GM19397 (cell line): ENCODE measurements at regions not wholly inside any gene's neighbourhood (a gene's known extent, or its start where the extent isn't known, plus 50 kb on each side); places are given as distances from the start of the nearest gene placed in this dataset.
"Not testable (repeated sequence)": the region's sequence is repeated elsewhere in the genome, so short reads cannot be mapped to it uniquely, and the experiment has no call there.

ENCODE experiments used
- ATAC-seq: cut with Tn5 transposase; IDR thresholded peaks from one replicate; pipeline ENCODE4 v1.9.1; 2021; ENCODE audit warnings: mild to moderate bottlenecking, moderate library complexity; ENCODE audit not compliant: unreplicated experiment

DNA sequence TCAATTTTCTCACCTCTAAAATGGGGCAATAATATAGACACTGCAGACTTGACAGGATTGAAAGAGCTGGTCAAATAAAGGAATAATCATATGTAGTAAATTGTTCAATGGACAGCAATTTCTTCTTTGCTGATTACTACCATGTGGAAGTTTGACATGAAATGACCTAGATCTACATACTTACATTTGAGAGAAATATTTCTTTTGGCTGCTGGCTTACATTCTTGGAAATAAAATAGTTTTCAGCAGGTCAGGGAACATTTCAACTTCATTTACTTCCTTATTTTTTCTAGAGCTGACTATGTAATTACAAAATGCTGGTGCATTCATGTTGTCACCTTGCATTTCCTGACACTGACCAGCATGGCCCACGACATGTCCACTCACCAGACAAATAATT lies 294.6 kb upstream of the MIR17HG start:
- no peak for ATAC-seq

DNA sequence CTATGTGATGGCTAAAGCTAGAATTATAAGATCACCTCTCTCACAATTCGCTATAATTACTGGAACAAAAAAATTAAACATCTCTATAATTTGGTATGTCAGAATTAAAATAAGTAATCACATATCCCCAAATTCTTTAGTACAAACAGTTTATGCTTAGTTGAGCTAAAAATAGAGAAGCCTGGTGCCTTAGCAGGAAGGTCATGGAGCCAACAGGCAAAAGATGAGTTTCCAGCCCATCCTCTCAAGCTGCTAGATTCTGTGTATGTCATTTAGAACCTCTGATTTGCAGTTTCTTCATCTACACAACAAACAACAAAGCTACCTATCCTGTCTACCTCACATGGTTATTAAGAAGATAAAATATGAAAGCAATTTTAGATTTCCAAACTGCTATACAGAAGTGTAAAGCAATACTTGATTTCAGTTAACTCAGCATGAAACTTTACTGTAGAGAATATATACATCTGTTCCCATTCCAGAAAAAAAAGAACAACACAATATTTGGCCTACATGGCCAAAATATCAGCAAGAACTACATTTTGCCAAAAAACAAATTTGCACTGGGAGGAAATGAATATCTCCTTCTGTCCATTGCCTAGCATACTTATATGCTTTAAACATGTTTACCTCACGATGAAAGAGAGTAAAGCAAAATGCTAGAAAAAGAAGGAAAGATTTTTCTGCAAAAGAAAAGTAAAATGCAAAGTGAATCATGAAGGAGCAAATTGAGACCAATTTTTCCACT lies 294.0 kb upstream of the MIR17HG start:
- no peak for ATAC-seq

DNA sequence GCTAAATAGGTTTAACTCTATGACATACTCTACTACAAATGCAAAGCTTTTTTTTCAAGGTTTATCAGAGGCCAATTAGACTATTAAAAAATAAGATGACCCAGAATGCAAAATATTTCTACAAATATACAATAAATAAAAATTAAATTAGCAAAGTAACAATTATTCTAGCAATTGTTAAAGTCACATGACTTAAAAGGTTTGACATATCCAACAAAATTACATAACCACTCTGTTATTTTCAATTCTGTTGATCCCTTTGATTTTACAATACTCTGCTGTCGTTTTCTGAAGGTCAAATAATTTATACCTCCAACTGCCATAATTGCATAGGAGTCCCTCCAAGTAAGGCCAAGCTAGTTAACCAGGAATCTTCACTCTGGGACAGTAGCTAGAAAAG lies 292.6 kb upstream of the MIR17HG start:
- no peak for ATAC-seq

DNA sequence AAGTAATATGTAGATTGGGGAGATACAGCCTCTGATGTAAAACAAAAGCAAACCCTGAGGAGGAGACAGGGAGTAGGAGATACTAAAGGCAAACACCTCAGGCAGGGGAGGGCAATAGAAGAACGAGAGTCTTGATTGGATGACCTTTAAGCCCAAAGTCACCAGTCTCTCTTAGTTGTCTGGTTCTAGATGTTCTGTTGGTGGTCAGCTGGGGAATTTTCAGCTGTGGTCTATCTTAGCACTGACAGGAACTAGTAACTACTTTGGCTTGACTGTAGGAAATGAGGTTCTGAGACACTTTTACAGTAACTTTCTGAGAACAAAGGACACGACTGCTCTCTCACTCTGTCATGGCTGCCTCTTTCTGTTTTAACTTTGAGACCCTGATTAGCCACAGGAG lies 290.7 kb upstream of the MIR17HG start:
- peak; percentile 82 for ATAC-seq

DNA sequence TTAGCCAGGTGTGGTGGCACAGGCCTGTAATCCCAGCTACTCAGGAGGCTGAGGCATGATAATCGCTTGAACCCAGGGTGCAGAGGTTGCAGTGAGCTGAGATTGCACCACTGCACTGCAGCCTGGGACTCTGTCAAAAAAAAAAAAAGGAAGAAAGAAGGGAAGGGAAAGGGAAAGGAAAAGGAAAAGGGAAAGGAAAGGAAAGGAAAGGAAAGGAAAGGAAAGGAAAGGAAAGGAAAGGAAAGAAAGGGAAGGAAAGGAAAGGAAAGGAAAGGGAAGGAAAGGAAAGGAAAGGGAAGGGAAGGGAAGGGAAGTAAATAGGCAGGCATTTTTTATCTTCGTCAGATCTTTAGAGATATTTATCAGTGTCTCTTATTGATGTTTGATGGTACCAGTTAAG lies 290.0 kb upstream of the MIR17HG start:
- not testable (repeated sequence) for ATAC-seq

DNA sequence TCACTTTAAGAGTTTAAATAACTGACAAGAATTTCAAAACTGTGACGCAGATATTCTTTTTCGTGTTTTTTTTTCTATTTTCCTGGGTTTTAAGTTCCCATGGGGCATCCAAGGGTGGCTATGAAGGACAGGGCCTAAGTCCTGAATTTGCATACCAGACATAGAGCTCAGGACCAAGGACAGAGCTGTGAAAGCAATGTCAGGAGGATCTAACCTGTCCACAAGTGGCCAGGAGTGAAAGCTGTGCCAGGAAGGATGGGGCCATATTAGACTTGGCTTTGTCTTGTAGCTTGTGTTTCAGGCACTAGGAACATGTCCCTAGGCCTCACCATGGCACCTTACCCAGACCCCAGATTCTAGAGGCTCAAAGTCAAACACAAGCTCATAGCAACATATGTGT lies 289.4 kb upstream of the MIR17HG start:
- ATAC-seq, result no peak

DNA sequence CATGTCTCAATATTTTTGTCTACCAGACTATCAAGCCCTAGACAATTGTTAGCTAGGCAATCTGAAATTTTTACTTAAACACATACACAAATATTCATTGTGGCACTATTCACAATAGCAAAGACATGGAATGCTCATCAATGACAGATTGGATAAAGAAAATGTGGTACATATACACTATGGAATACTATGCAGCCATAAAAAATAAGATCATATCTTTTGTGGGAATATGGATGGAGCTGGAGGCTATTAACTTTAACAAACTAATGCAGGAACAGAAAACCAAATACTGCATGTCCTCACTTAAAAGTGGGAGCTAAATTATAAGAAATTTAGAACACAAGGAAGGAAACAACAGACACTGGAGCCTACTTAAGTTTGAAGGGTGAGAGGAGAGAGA lies 288.6 kb upstream of the MIR17HG start:
- ATAC-seq, result no peak

DNA sequence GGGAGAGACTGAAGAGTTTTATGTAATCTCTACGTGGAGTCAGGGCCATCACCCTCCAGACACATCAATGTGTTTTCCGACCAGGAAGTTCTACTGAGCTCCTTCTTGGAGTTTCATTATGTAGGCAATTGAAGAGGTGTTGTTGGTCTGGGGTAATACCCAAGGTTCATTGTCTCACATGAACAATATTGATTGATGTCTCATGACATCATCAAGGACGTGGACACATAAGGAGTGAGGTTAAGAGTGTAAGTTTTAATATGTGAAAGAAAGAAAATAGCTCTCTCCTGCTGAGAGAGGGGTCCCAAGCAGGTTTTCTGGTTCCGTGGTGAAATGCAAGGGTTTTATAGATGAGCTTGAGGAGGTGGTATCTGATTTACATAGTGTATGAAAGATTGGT lies 280.7 kb upstream of the MIR17HG start:
- no peak for ATAC-seq

DNA sequence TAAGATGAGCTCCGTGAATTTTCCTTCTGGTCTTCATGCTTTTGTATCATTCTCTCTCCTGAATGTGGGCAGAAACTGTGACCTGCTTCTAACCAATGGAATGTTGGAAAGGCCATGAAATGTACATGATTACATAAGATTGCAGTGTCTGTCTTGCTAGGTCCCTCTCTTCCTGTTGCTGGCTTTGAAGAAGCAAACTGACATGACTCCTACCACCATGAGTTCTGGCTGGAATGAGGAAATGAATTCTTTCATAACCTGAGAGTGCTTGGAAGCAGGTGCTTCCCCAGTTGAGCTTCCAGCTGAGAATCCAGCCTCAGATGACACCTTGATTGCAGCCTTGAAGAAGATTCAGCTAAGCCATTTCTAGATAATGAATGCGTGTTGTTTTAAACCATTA lies 275.0 kb upstream of the MIR17HG start:
- ATAC-seq, result no peak

DNA sequence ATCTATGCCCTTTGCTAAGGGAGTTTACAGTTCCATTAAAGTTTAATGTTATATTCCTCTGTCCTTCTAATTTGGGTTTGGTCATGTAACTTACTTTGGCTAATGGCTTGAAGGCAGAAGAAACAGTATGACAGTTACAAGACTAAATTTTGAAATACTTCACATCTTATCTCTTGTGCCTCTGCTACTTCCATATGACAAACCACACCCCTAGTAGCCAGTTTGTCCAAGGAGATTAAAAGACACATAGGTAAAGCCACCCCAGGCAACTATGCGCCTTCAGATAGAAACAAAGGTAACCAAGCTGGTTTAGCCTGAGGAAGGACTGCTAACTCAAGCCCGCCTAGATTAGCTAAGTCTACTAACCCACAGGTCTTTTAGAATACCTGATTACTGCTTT lies 273.4 kb upstream of the MIR17HG start:
- no peak for ATAC-seq

DNA sequence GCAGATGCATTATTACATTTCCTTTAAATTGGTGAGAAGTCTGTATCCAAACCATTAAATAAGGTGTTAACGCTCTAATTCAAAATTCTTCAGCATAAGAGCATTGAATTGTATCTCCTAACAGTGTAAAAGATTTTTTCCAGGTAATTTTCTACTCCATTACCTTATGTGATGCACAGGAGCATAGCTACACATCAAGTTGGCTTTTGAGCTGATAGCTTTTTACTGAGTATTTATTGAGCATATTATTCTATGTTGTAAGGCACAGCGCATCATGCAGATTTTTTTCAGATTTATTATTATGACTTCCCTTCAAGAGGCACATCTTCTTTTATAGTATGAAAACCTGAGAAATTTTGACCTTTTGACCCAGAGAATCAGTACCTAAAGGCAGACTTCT lies 270.7 kb upstream of the MIR17HG start:
- no peak for ATAC-seq

DNA sequence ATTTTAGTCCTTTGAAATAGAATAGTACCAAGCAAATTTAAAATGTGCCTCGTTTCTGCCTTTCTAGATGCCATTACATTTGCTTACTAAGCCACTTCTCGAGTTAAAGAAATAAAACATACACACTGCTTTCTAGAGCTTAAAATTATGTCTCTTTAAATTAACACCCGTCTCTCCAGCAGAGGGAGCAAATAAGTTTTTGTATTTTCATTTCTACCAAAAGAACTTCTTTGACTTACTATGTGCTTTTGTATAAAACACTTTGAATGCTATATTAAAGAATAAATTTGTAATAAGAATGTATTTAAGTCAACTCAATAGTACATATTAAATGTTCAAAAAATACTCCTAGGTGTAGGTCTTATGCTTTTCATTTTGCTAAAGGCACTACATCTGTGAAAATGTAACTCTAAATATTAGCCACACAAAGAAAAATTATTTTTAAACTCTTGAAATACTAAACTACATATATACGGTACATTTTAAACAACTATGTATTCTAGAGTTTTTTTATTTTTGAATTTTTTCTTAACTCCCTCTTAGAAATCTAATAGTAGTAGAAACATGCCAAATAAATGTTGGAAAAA lies 269.3 kb upstream of the MIR17HG start:
- ATAC-seq, result no peak

DNA sequence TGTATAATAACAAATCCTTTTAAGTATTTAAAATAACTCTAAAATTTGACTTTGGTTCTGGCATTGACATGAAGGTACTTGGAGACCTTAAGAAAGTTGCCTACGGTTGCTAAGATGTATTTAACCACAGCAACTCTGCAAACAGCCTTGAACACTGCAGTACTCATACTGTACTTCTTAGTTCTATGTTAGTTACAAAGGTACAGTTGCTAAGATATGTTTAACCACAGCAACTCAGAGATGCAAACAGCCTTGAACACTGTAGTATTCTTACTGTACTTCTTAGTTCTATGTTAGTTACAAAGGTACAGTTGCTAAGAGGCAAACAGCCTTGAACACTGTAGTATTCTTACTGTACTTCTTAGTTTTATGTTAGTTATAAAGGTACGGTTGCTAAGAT lies 268.3 kb upstream of the MIR17HG start:
- ATAC-seq, result no peak

DNA sequence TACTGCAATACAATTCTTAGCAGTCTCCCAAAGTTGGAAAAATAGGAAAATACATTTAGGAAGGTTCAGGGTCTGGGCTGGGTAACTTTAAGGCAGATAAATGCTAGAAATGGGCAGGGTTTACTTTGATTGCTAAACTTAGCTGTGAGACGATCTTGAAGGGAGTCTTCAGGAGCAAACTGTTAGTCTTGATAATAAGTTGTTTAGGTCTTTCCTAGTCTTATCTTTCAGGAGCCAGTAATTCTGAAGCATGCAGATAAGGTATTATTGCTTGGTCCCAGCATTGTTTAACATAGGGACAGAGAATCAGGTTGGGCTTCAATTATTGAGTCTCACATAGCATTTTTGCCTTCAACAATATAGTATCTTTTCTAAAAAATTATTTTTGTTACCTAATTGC lies 262.4 kb upstream of the MIR17HG start:
- ATAC-seq, result no peak

DNA sequence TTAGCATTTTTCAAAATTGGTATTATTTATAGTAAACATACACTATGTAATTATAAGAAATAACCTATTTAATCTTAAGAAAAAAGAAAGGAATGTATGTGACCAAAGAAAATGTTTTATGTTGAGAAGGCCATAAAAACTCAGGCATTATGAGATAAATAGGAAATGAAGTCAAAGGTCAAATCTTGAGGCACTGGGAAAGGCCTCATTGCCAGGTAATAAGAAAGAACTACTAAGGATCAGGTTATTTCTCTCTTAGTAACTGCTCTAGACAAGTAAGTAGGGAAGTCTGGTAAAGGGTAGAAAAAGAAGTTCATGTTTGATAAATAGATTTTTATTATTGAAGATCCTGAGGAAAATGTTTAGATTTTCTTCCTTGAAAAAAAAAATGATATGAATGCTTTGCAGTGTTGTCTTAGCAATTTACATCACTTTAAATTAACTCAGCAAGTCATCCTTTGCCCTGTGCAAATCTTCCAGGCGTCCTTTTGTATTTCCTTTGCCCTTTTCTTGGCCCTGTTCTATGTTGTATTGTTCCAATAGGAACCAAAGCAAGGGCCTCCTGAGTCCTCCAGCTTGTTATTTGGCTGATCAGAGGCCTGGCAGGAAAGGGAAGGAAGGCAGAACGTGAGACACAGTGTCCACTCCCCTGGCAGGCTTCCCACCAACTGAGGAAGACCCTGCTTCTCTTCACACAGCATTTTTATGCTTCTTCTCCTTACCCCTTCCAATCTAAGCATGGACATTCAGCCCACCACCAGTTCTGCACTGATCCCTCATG lies 260.4 kb upstream of the MIR17HG start:
- no peak for ATAC-seq

DNA sequence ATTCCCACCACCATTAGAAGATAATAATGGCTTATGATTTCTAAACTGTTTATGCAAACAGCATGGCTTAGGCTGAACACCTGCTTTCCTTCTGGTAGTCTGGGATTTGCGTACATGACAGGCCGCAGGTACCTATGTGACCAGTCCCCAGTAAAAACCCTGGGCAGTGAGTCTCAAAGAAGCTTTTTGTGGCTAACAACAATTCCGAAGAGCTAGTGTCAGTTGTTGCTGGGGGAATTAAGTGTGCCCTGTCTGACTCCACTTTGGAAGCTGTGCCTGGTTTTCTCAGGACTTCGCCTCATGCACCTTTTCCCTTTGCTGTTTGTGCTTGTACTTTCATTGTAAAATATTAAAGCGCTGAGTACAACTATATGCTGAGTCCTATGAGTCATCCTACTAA lies 250.2 kb upstream of the MIR17HG start:
- no peak for ATAC-seq

DNA sequence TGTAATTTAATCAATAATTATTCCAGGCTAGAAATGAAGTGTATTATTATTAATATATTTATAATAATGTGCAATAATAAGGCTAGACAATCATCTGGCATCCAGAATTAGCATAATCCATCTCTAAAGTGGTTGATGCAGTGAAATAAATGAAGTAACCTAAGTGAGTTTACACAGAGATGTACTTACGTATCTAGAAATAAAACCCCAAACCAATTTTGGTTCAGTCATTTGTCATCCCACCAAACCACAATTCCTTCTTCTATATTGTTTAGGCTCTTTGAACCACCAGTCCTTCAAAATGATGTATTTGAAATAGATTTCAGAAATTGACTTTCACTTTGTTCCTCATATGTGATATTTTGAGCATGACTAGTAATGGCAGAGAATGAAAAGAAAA lies 247.6 kb upstream of the MIR17HG start:
- ATAC-seq, result no peak

DNA sequence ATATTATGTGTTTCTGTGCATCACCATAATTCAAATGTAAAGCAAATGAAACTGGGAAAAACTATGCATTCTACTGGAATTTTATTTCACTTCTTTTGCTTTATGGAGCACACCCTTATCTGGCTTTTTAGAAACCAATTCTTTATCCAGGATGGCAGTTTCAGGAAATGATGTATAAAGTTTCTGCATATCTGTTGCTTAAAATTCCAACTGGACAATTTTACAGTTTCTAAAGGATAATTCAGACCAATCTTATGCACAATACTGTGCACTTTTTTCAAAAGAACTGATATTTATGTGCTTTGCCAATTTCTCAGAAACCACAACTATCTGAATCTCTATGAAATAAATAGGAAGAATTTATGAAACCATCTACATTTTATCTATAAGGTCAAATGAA lies 246.5 kb upstream of the MIR17HG start:
- ATAC-seq, result no peak

DNA sequence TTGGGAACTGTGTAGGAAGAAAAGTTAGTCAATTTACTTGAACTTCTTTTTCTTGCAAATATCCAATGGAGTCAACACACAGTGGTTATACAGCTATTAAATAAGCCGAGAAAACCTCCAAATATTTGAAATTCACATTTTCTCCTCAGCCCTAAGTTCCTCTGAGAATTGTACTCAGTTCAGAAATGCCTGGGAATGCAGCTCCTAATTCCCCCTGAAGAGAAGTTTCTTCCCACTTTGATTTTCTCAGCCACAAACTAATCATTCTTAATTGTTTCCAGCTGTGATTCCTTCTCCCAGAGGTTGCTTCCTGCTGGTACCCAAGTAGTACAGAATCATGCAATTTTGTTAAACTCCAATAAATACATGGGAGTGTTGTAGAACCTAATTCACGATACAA lies 246.1 kb upstream of the MIR17HG start:
- ATAC-seq, result no peak

DNA sequence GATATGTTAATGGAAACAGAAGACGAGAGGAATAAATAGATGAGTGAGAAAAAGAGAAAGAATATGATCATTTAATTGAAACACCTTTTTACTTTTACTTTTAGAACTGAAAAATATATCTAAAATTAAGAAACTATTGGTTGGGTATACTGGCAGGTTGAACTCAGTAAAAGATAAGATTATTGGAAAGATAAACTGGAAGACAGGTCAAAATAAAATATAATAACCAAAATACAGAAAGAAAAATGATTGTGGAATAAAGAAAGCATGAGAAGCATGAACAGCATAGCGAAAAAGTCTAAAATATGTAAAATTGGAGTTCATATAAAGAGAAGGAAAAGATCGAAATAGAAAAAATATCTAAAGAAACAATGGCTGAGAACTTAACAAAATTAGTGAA lies 242.2 kb upstream of the MIR17HG start:
- no peak for ATAC-seq

DNA sequence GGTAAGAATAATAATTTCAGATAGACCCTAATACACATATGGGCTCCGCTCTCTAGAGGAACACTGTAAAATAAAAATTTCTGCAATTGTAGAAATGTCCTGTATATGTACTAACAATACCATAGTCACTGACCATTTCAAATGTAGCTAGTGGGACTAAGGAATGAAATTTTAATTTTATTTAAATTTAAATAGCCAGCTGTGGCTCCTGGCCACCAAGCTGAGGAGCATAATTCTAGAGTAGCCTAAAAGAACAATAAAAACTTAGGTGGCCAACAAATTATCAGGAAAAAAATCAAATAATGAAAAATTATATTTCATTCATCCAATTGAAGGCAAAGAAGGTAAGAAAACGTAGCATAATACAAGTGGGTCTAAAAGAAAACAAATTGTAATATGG lies 240.9 kb upstream of the MIR17HG start:
- ATAC-seq, result no peak

DNA sequence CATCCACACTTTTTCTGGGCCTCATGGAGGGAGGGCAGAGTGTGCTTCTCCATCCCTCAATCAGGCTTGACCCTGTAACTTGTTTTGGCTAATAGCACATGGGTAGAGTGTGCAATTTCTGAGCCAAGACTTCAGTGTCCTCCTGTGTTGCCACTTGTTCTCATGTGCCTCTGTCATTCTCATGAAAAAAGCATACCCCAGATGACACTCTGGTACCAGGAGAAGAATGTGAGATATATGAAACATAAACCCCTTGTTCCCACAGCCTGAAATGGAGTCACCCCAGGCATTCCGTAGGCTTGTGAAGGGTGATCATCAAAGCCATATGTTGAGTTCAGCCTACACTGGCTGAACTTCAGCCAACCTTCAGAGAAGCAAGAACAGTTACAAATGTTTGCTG lies 239.2 kb upstream of the MIR17HG start:
- ATAC-seq, result no peak
